GM18870 (cell line): ENCODE measurements at regions not wholly inside any gene's neighbourhood (a gene's known extent, or its start where the extent isn't known, plus 50 kb on each side); places are given as distances from the start of the nearest gene placed in this dataset.
"Not testable (repeated sequence)": the region's sequence is repeated elsewhere in the genome, so short reads cannot be mapped to it uniquely, and the experiment has no call there.

Experiments used
- ATAC-seq: cut with Tn5 transposase; IDR thresholded peaks from one replicate; pipeline ENCODE4 v1.9.1; 2021; ENCODE audit warnings: moderate library complexity; ENCODE audit not compliant: unreplicated experiment

- no peak for ATAC-seq
Observed at GRCh38 chr11:36775756-36776155, 177.7 kb upstream of the RAG2 start.

- no peak for ATAC-seq
Observed at GRCh38 chr11:36775130-36775529, 177.1 kb upstream of the RAG2 start.

DNA sequence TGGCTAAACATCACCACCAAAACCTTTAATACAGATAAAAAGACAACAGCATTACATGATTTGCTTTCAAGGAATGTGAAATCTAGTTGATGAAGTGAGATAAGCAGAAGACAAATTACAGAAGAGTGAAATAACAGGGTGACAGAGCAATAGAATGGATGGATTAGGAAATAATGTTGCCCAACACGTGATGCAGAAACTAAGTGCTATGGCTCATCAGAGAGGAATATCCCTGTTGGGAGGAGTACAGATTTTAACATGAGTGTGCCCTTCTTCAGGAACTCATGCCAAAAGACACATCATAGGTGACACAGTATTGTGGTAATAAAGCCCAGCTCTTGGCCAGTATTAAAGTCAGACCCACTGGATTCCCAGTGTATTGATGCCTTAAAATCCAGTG, 176.6 kb upstream of the RAG2 start:
- no peak for ATAC-seq

DNA sequence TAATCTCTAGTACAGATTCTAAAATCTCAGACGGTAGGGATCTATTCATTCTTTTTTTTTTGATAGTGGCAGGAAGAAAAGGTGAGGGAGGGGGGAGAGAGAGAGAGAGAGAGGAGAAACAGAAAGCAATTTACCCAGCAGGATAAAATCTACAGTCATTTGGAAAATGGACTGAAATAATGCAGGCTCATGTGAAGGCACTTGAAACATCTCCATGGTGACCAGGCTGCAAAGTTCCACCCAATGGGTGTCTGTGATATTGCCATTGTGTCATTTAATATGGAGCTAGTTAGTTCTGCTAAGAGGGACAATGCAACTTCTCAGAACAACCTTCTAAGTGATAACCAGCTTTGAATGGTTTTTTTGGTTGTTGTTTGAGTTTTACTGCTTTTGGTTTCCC, 165.2 kb upstream of the RAG2 start:
- ATAC-seq, result peak; percentile 93

- no peak for ATAC-seq
Observed at GRCh38 chr11:36757075-36757474, 159.0 kb upstream of the RAG2 start.

GRCh38 chr11:36753960-36754359, 155.9 kb upstream of the RAG2 start:
- ATAC-seq, result no peak

DNA sequence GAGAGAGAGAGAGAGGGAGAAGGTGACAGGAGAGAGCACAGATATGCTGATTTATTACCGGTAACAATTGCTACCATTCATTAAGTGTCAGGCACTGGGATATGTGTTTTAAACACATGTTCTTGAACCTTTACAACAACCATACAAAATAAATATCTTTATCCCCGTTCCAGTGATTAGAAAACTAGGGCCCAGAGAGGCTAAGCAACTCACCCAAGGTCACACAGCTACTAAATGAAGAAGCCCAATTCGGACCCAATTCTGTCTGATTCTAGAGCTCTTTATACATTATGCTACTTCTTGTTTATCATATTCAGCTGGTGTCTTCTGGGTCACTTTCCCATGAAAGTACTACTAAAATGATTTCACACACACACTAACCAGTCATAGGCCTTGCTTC, 154.0 kb upstream of the RAG2 start:
- ATAC-seq, result no peak

DNA sequence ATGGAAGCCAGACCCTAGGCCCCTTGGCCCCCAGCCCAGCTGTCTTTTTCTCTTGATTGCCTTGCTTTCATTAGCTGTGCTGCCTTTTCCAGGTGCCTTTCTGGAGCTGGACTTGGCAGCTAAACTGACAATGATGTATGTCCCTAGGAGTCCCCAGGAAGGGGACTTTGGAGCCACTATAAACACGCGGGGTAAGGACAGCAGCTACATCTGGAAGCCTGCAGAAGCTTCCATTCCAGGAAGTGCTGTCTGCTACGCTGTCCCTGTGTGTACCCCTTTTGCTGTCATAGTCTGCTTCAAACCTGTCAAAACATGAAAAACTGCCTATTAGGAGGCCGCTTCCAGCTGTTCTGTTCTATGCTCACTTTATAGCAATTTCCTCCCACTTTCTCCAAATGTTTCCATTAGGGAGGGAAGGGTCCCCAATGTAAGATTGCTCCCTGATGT, 153.3 kb upstream of the RAG2 start:
- no peak for ATAC-seq

DNA sequence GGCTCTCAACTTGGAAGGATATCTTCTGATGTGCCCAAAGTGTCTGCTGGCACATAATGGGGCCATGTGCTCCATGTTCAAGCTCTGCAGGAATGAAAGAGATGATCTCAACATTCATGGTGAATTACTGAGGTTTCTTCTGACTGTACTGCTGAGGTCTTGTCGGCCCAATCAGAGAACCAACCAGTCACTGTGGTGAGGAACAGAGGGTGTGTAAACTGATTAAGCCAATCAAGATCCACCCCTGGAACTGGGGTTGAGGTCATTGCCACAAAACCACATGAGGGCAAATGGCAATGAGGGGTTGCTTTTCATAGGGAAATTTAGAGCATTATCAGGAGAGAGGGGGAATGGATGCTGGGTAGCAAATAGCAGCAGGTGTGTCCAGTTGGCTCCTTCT, 152.3 kb upstream of the RAG2 start:
- ATAC-seq, result no peak

GRCh38 chr11:36748836-36749235, 150.8 kb upstream of the RAG2 start:
- no peak for ATAC-seq

DNA sequence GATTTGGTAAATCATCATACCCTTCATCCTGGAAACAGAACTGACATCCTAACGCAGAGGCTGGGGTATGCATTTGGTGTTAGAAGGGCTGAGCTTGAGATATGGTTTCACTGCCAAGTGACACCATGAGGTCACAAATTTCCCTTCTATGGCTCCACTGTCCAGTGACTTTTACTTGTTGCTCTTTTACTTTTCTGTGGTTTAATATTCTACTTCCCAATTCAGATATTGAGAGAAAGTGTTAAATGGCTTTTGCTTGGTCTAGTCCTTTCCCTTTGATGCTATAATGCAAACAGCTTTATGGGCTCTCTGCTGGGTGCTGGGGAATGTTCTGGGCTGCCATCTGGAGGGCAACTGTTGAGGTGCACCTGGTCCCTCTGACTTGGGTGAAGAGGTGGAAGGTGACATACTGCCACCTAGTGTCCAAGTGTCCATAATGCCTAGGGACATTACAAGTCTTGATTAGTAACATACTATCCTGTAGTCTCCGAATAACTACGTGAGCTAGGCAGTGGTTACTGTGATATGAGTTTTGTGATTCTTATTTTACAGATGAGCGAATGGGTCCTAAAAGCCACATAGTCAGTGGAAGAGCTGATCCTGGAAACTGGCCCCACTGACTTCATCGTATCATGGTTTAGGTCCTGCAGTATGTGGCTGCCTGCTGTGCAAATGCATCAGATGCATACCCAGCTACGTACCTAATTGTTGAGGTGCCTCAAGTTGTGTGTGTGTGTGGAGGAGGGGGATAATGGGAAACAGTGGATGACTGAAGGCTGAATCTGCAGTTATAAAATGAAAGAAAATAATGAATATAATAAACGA, 149.1 kb upstream of the RAG2 start:
- peak; percentile 91 for ATAC-seq

DNA sequence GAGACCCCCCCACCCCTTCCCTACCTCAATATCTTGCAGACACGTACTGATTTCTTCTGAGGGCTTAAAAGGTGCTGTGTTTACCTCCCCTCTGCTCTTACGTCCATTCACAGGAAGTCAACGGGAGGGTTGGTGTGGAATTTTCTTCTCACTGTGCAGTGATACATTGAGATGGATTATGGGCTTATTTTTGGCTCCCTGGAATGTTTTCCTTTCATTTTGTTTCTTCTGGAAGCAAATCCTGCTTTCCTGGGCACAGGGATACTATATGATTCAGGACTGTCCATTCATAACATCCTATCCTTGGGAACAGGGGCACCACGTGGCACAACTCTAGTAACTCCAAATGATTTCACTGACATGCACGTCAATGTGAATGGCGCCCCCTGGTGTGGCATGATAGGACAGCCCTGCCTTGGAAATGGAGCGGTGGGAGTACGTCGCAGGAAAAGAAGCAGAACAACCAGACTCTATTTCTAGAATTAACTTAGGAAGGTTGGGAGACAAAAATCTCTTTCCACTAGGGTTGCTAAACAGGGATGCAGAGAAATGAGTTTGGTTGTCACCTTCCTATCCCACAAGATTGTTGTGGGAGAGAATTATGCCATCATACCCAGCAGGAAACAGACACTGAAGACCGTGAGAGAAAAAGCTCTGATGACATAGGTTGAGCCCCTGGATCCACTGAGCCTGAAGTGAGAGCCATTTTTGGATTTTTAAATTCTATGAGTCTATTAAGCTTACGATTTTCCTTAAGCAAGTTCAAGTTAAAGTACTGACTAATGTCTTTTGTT, 146.5 kb upstream of the RAG2 start:
- no peak for ATAC-seq

- ATAC-seq, result peak; percentile 76
Observed at GRCh38 chr11:36743039-36743438, 145.0 kb upstream of the RAG2 start.

- ATAC-seq, result no peak
Observed at GRCh38 chr11:36741515-36741914, 143.5 kb upstream of the RAG2 start.

- ATAC-seq, result no peak
Observed at GRCh38 chr11:36738292-36738861, 140.3 kb upstream of the RAG2 start.

- ATAC-seq, result no peak
Observed at GRCh38 chr11:36736103-36736502, 138.1 kb upstream of the RAG2 start.

DNA sequence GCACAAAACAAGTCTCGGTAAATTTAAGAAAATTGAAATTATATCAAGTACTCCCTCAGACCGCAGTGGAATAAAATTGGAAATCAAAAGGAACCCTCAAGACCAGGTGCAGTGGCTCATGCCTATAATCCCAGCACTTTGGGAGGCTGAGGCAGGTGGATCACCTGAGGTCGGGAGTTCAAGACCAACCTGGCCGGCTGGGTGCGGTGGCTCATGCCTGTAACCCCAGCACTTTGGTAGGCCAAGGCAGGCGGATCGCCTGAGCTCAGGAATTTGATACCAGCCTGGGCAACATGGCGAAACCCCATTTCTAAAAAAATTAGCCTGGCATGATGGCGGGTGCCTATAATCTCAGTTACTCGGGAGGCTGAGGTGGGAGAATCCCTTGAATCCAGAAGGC, 135.7 kb upstream of the RAG2 start:
- ATAC-seq, result not testable (repeated sequence)

DNA sequence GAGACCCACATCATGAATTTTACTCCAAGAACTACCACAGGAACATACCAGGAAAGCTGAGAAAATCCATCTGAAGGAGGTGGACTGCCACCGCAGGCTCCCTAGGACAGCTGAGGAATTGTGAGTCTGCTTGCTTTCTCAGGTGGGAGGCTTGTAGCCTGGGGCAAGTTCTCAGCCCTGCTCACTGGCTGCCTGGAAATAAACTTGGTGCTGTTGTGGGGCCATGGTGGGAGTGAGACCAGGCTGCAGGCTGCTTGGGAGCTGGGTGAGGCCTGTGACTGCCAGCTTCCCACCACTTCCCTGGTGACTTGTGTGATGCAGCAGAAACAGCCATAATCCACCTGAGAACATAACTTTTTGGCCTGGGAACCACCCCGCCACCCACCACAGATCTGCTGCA, 132.7 kb upstream of the RAG2 start:
- no peak for ATAC-seq

- no peak for ATAC-seq
Observed at GRCh38 chr11:36729825-36730224, 131.8 kb upstream of the RAG2 start.

DNA sequence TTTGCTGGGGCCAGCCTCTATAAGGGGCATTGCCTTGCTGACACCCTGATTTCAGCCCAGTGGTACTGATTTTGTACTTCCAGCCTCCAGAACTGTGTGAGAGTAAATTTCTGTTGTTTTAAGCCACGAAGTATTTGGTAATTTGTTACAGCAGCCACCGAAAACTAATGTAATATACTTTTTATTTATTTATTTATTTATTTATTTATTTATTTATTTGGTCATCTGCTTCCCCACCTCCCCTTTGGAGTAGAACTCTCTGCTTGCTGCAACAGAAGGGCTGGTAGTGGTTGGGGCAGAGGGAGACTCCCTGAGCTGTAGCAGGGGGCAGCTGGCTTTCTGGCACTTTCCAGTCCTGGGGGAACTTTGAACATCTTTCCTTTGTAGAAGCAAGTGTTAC, 128.4 kb upstream of the RAG2 start:
- no peak for ATAC-seq

DNA sequence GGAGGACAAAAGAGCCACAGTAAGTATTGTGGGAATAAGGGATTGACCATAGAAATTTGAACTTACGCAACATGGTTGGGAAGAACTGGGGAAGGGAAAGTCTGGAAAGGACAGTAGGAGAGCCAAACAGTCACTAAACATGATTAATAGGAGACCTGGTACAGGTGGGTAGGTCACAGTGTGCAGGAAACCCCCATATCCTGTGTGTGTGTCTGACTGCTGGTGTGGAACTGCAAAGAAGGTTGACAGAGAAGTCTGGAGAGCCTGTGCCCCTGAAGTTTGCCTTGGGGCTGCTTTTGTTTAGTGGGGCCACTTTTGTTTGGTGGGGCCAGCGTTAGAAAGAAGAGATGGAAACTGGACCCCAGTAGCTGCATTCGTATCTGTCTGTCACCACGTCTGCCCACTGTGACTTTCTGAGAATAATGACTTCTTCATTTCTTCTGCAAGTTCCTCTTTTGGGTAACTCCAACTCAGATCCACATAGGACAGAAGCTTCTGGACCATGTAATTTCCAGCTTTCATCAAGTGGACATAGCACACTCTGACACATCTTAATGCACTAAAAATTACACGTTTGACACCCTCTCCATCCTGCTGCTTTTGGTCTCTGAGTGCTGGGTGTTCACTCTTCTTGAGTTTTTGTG, 126.8 kb upstream of the RAG2 start:
- ATAC-seq, result peak; percentile 65
